ENCODE measurements at regions not wholly inside any gene's neighbourhood (a gene's known extent, or its start where the extent isn't known, plus 50 kb on each side); places are given as distances from the start of the nearest gene placed in this dataset.
A peak's percentile ranks its signal among the peaks of the same experiment; 100 is the strongest.

DNA sequence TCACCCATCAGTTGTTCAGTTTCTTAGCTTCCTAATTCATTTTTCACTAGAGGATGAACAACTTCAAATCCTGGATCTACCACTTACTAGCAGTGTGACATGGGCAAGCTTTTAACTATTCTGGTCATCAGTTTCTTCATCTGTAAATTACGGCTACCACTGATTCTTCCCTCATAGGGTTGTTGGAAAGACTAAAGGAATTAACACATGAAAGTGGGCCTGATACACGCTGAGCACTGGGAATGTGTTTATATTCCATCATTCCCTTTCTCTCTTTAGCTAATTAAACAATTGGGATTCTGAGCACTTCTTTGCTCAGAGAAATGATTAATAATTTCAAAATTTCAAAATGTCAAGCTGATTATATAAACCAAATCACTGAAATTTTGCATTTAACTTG, 862.3 kb upstream of the GCFC2 start:
- DNase-seq = no peak

DNA sequence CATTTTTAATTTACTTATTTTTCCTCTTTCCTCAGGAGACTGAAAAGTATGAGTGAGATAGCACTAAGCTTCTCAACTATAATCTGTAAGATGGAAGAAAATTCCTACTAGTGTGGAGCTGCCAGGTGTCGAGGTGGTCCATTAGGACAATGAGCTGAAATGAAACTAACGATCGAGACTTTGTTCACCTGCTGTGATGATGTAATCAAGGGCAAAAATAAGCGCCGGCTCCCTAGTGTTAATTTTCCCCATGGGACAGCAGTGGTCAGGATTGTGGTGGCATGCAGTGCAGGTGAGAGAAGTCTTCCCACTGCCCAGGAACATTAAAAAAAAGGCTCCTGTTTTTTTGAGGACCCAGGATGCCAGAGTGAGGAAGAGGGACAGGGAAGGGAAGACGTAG, 859.1 kb upstream of the GCFC2 start:
- peak; percentile 43 for DNase-seq

DNA sequence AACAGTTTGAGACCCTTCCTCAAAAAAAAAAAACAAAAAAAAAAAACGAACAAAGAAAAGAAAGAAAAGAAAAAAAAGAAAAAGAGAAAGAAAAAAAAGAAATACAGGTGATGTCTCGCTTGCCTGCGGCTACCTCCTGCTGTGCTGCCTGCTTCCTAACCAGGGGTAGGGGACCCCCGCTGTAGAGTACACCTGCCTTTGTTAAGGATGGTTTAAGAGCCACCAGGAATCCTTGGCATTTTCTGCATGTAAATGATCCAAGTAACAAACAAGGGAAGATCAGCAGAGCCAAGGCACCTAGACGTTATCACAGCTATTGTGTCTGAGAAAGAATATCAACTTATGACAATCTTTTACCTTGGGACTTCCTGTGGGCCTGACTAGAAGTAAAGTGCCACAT, 856.8 kb upstream of the GCFC2 start:
- DNase-seq = no peak

DNA sequence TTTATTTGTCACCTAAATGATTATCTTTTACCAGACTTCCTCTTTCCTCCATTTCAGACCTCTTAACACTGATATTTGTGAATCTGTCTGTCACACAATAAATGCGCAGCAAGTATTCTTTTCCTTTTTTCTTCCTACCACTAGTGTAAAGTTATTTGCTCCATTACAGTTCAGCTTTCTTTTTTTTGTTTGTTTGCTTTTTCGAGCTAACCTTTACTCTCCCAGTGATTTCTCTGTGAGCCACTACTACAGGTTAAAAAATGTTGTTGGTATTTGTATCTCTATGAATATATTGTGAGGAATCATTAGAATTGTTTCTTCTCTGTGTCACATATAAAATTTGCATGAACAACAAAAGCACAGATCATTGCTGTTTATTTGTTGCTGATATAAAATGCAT, 854.0 kb upstream of the GCFC2 start:
- no peak for DNase-seq

DNA sequence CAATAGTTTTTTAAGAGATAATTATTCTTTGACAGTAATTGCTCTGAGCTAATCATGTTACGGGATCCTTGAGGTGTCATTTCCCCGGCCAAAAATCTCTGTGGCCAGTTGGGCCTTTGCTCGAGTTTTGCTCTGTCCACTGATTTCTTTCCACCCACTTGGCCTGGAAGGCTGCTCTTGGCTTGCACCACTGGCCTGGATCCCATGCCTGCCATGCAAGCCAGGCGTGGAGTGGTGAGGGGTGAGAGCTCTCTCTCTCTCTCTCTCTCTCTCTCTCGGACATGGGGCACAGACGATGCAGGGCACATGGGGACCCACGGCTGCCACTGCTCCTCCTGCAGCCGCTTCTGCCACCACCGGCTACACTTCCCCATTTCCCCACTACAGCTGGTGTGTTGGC, 853.0 kb upstream of the GCFC2 start:
- no peak for DNase-seq

DNA sequence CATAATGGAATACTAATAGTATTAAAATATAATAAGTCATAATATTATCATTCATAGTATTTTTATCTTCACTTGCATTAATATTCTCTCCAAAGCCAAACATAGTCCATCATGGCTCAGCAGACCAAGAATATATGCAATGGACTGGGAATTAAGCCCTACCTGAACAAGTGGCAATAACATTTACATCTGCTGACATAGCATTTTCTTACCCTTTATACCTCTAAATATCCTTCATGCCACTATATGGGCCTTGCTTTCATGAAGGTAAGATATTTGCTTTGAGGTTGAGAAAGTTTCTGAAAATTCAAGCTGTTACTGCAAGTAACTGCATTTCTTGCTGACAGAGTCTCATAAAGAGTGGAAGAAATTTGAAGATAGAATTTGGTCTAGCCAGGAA, 847.4 kb upstream of the GCFC2 start:
- no peak for DNase-seq

DNA sequence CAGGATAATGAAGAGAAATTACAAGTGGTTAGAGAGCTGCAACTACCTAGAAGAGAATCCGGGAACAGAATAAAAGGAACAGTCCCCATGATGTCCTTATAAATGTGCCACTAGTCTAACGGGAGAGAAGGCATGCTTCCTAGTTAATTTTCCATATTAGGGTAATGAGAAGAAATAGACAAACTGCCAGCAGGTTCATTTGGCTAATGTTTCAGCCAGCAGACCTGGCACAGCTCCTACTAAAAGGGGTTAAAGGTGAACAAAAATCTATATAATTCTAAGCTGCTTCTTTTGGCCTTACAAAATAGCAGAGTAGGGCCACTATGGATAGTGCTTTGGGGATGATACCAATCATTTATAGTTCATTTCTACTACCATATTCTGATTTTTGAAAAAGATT, 845.3 kb upstream of the GCFC2 start:
- no peak for DNase-seq

DNA sequence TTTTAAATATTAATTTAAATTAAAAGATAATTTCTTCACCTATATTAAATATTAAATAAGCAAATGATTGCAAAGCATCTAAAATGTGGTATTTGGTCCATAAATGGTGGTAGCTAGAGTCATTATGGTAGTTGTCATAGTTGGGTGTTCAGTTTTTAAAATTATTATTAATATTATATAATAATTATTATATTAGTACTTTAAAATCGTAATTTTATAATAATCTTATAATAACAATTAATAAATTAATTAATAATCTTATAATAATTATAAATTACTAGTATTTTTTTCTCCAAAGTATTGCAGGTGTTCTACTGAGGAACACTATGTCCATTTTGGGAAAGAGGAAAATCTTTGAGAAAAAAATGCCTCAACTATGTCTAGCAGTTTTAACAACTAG, 835.5 kb upstream of the GCFC2 start:
- no peak for DNase-seq

DNA sequence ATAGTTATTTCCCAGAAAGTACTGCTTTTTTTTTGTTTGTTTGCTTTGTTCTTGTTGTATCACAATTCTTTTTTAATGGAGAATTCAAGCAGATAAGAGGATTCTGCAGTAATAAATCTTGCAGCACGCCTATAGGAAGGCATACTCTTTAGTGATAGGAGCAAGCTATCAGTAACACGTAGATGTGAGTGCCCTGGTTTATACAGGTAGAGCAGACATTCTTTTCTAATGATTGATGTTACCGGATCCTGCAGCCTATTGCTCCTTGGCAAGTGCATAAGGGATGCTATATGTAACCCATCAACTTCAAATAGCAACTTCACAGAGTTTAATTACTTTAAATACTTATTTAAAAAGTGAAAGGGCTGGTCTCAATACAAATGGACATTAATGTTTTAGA, 834.2 kb upstream of the GCFC2 start:
- DNase-seq = no peak

DNA sequence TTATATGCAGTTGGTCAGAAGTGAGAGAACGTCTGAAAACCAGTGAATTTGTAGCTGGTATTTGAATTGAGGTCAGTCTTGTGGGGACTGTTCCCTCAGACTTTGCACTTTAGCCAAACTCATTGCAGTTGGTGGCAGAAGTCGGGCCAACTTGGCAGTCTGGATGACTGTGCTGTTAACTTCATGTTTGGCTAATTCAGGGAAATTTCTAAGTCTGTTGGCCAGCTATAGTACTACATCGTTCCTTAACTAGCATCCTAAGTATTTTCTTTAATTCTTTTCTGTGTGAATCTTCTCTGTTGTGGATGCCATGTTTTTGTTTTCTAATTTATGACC, 806.8 kb upstream of the GCFC2 start:
- DNase-seq = no peak

DNA sequence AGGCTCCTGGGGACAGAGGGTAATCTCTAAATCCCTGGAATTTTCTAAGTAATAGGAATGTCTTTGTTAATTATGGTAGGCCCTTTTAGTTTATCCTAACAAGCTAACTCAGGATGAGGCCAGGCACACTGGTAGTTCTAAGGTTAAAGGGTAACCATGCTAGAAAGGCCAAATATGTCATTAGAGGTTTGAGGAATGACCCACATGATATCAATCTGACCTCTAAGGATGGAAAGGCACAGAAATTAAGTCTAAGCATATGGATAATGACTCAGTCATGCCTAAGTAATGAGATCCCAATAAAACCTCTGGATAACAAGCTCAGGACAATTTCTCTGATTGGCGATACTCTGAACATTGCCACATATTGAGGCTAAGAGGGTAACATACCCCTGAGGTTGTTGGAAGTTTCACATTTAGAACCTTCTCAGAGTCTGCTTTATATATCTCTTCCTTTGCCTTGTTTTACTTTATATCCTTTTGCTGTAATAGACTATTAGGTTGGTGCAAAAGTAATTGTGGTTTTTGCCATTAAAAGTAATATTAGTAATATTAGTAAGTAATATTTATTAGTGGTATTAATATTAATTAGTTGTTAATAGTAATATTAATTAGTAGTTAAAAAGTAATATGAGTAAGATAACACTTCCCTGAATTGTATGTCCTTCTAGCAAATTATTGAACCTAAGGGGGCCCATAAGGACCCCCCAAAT, 806.3 kb upstream of the GCFC2 start:
- no peak for DNase-seq

DNA sequence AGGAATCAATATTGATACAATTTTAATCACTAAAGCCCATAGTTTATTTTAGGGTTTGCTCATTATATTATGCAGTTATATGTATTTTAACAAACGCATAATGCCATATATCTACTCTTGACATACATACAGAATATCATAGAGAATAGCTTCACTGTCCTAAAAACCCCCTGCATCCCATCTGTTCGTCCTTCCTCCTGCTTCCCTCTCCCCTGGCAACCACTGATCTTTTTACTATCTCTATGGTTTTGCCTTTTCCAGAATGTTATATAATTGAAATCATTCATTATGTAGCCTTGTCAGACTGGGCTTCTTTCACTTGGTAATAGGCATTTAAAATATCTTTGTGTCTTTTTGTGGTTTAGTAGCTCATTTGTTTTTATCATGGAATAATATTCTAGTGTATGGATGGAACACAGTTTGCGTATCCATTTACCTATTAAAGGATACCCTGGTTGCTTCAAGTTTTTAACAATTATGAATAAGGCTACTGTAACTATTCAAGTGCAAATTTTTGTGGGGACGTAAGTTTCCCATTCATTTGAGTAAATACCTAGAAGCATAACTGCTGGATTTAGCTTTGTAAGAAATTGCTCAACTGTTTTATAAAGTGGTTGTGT, 801.6 kb upstream of the GCFC2 start:
- DNase-seq = no peak

DNA sequence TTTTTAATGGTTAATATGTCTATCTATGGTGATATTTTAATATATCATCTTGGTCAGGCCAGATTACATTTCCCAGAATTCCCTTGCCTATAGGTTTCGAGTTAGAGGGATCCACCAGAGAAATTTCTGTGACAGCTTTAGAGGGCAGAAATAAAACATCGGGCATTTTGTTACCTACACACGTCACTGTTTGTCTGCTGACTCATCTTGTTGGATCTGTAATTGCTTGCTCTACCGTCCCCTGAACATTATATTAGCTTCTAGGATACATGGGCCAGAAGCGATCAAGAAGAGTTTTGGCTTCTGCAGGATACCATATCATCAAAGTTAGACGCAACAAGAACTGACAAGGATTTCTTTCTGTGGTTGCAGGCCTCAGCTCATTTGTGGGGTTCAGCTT, 795.8 kb upstream of the GCFC2 start:
- DNase-seq = no peak

DNA sequence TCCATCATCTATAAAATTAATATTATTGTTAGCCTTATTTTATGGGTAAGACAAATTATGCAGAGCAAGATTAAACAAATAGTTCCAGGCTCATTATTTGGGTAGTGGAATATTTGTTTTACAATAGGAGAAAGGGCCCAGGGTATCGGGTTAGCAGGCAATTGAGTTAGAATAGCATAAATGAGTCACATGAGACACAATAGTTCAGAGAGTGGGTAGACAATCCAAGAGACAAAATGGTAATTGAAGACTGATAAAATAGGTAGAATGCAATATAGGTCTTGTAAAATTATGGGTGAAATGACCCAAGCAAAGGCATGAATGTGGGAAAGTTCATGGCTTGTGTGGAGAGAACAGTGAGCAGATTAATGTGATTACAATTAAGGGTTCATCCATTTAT, 790.9 kb upstream of the GCFC2 start:
- DNase-seq = no peak

DNA sequence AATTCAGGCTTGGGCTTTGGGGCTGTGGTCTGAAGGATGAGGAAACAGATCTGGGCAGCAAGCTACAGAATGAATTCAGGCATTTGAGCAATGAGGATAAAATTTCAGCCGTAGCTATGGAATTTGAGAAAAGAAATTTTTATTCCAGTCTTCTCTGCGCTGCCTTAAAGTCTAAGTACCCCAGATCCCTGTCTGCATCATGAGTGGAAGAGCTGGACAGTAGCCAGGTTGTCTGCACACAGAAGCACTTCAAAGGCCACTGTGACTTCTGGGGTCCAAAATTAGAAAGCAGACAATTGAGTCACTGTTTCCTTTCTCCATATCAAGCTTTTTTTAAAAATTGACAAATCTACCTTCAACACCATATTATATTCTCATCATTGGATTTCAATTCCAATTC, 787.6 kb upstream of the GCFC2 start:
- no peak for DNase-seq

DNA sequence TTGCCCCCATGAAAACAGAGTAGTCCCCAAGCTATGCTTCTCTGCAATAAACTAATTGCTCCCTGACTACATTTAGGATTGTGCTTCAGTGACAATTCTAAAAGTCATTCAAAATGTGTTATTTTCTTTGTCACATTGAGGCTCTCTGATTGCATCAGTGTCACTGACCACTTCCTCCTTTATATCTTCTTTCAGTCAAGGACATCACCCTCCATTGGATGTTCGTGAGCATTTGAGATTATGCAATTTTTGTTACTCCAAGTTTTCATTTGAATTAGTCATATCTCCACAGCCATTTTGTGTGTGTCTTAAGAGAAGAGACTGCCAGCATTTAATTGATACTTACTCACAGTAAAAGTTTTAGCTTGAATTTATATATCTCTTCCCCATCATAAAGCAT, 780.8 kb upstream of the GCFC2 start:
- no peak for DNase-seq

DNA sequence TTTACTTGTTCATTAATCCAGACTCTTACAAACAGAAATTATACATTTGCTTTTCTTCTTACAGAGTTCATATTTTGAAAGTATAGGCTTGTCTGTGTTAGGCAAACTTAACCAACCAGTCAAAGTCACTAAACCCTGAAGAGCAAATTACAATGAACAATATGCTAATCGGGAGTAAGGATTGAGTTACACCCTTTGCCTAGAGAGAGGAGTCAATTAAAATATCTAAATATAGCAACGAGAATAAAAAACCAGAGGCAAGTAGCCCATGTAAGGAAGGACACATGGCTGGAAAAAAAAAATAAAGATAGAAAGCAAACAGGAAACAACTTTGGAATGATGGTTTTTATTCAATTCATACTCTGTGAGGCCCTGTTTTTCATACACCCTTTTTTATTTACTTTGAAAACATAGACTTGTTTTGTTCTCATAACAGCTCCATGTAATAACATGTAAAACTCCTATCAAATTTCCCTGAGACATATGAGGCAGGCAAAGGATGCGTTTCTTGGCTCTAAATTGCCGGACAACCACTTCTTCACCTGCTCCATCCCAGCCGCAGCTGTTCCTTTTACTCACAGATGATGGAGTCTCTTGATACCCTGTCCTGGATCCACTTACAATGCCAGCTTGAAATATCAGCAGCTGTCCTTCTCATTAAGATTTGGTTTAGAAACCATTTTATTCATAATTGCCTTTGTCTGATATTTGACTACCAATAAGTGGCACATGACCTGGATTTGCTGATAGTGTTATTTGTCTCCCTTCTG, 767.7 kb upstream of the GCFC2 start:
- DNase-seq = no peak

DNA sequence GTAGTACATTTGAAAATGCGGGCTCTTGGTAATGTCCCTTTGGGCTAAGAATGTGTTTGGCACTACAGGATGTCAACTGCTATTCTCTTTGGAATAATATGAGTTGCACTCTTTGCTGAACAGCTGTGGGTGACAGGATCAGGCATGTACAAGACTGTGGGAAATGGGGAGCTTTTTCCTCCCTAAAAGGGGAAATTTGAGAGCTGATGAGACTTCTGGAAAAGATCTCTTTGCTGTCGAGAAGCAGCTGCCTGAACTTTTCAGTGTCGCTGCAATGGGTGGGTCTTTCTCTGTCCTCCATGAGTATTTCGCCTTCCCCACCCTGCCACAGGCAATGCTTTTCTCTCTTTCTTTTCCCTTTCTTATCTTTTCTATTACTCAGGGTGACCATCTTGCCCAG, 762.2 kb upstream of the GCFC2 start:
- DNase-seq = no peak

DNA sequence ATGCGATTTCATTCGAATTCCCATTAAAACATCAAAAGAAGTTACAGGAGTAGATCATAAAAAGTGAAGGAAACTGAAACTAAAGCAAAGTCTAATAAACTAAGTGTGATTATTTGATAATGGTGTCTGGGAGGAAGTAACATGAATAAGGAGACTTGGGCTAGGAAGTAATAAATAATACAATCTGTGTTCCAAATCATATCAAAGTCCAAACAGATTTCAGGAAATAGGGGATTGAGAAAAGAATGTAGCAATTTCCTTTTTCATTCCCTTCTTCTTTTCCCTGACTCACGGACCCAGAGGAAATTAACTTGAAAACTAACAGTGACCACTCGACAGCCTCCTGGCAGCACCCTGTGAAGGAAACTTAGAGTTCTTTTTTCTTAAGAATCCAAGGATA, 758.4 kb upstream of the GCFC2 start:
- no peak for DNase-seq

DNA sequence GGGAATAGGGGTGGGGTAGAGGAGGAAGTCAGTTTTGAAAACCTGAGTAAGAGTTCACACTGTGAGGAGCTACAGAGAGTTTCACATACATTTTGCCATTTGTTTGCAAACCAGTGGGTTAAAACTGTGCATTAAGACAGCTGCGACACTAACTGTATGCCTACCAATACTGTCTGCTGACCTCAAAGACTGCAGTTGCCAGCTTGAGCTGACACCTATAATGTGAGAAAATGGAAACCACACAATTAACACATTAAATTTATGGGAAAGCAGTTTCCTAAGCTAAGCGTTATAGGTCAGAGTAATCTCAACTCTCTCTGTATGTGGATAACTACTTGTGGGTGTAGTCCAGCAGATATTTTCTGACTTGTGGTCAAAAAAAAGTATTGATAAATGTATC, 756.6 kb upstream of the GCFC2 start:
- DNase-seq = no peak

DNA sequence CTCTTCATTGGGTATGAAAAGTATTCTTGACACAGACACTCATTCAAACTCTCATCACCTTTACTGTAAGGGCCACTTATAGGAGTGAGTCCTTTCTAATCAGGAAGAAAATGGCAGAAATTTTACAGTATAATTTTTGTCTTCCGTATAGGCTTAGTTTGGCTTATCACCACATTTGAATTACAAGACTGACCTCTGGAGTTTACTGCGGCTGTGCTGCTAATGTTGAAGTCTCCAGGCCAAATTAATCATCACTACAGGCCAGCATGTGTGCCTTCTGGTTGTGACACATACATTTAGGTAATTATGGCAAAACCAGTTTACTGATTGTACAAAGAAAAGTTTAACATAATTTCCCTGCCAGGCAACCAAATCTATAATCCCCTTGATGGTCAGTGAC, 753.6 kb upstream of the GCFC2 start:
- no peak for DNase-seq

DNA sequence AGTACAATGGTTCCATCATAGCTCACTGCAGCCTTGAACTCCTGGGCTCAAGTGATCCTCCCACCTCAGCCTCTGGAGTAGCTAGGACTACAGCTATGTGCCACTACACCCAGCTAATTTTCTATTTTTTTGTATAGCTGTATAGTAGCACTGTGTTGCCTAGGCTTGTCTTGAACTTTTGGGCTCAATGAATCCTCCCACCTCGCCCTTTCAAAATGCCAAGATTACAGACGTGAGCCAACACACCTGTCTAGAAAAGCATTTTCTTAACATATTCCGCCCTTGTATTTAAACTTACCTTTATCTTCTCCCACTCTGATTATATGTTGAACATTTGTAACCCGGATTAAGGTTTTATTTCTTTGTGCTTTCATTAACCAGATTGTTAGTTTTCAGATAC, 750.7 kb upstream of the GCFC2 start:
- no peak for DNase-seq

DNA sequence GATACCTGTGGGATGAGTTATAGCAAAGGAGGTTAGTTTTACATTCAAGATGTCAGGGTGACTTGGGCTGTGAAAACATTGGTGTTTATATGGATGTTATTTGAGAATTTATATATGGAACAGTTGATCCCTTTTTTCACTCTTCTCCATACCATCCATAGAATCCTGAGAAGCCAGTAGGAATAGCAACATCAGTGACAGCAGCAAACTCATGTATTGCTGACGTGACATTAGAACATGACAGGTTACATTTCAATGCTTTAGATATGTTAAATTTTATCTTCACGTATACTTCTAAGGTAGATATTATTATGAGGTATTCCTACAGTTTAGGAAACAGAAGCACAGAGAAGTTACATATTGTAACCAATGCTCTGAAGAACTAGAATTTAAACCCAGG, 745.2 kb upstream of the GCFC2 start:
- DNase-seq = no peak

DNA sequence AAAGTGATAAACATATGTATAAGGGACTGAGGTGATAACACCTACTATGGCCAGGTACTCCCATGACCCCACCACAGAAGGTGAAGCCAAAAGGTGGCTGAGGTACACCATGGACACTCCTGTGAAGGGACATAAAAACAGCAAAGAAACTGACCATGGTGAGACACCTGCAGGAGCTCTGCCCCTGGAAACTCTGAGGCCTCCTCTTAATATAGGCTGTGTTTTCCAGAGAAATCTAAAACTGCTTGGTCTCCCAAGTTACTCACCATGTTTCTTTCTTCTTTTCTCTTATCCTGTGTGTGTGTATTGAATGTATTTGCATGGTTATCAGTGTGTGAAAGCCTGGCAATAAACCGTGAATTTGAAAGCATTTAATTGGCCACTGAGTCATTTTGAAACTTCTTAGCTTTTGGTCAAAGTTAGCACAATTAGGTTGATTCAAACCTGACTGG, 739.3 kb upstream of the GCFC2 start:
- no peak for DNase-seq

DNA sequence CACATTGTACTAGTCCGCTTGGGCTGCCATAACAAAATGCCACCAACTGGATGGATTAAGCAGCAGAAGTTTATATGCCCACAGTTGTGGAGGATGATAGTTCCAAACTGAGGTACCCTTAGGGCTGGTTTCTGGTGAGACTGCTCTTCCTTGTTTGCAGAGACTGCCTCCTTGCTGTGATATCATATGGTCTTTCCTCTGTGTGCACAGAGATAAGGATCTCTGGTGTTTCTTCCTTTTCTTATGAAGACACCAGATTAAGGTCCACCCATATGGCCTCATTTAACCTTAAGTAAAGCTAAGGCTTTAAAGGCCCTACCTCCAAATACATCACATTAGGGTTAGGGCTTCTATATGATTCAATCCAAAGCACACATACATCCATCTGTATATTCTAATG, 738.2 kb upstream of the GCFC2 start:
- no peak for DNase-seq

Measured in NCI-H774 (cell line).